HepG2 (cell line): ENCODE measurements at regions not wholly inside any gene's neighbourhood (a gene's known extent, or its start where the extent isn't known, plus 50 kb on each side); places are given as distances from the start of the nearest gene placed in this dataset.

Experiments
- FOXK2 ChIP-seq: fragments of 450-650 bp; IDR thresholded peaks from 2 replicates; pipeline ENCODE4 v1.6.1; 2016
- HMGXB3 ChIP-seq: sonication (generic); formaldehyde crosslinking; IDR thresholded peaks from 2 replicates; pipeline ENCODE4 v1.4.0; 2020; ENCODE audit warnings: missing genetic modification reagents, borderline replicate concordance
- SMARCC2 ChIP-seq: fragments of 450-650 bp; IDR thresholded peaks from 2 replicates; pipeline ENCODE4 v1.6.1; 2017; ENCODE audit warnings: antibody characterized with exemption, mild to moderate bottlenecking
- ZHX1 ChIP-seq: sonication (generic); formaldehyde crosslinking; IDR thresholded peaks from 2 replicates; pipeline ENCODE4 v1.8.1; 2022; ENCODE audit warnings: low read depth, mild to moderate bottlenecking, missing genetic modification reagents
- ZNF512 ChIP-seq: sonication (generic); formaldehyde crosslinking; IDR thresholded peaks from 2 replicates; pipeline ENCODE4 v1.4.0; 2020; ENCODE audit warnings: mild to moderate bottlenecking, missing genetic modification reagents

- TF ChIP-seq FOXK2 = no peak
- TF ChIP-seq ZNF512 (CRISPR knock-in tag) = no peak
- no peak for TF ChIP-seq SMARCC2
- no peak for TF ChIP-seq HMGXB3
- TF ChIP-seq ZHX1 (CRISPR knock-in tag) = no peak
Measured at GRCh38 chr10:52933748-52934147, 161.2 kb upstream of the MBL2 start.
